ACHN (cell line): ENCODE measurements at regions not wholly inside any gene's neighbourhood (a gene's known extent, or its start where the extent isn't known, plus 50 kb on each side); places are given as distances from the start of the nearest gene placed in this dataset.

Source experiments
- DNase-seq: peaks from one replicate; pipeline ENCODE4 v3.0.0-alpha.2; 2015
- in situ Hi-C: cut with HindIII; loops from 2 replicates; pipeline ENCODE4 v1.10.0; 2017; ENCODE audit warnings: low sequenced_read_pairs, low pct_ligation_motif_present, low pct_unique_long_range_greater_than_20kb

DNA sequence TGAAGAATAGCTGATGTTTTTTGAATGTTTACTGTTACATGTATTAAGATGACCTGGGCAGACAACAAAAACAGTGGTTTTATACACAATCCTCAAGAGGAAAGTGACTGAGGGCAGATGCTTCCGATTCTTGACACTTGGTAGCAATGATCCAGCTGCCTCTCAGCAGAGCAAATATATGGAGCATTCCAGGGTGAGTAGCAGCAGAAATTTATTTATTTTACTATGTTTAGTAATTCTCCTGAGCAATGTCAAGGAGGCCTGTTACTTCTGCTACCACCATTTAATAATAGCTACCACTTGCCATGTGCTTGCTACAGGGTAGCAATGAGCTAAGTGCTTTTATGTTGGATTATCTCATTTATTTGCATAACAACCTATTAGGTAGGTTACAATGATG lies 69.1 kb upstream of the NR3C1 start:
- no peak for DNase-seq
- in situ Hi-C loops: no loop called here

DNA sequence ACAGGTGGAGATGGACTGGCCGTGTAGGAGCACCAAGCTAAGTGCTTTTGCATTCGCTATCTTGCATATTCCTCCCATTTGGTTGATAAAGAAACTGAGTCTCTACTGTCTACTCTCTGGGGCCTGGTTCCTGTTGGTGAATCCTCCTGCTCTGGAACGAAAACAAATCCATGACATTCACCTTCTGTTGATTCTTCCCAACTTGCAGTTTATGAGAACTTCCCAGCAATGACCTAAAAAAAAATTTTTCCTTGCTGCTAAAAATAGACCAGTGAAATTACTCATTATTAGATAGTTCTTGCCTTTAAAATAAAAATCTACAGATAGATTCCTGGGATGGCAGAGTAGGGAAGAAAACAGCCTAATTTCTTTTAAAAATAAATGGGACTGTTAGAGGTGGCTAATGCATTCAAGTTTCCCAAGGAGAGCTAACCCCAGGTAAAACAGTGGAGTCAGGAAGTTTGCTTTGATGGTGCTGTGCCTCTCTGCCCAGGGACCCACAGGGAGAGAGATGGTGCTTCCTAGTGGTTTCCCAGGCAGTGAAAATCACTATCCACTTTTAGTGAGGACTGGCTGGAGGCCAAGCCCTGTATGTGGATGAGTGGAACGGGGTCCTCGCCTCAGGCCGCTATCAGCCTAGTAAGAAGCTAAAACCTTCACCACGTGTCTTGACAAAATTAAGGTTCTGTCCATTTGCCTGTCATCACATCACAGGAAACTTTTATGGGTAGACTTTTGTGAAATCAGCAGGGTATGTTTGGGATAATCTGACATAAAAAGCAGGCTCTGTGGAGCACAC lies 68.4 kb upstream of the NR3C1 start:
- in situ Hi-C loops: no loop called here
- DNase-seq: no peak

DNA sequence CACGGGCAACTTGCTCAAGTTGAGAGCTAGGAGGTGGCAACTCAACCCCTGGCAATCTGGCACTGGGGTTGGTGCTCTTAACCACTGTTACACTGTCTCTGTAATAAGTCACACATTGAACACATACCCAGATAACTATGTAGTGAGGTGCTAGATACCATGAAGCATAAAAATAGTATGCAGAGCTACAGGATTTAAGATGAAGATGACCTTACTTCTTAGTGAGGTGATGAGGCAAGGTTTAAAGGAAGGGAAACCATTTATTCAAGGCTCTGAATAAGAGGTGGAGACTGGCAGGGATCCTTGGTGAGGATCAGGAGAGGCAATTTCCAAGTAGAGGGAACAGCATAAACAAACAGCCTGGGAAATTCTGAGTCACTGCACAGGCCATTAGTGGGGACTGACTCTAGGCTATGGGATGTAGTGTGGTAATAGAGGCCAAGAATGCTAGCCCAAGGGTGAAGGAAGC lies 67.6 kb upstream of the NR3C1 start:
- in situ Hi-C loops: no loop called here
- peak; percentile 96 for DNase-seq

DNA sequence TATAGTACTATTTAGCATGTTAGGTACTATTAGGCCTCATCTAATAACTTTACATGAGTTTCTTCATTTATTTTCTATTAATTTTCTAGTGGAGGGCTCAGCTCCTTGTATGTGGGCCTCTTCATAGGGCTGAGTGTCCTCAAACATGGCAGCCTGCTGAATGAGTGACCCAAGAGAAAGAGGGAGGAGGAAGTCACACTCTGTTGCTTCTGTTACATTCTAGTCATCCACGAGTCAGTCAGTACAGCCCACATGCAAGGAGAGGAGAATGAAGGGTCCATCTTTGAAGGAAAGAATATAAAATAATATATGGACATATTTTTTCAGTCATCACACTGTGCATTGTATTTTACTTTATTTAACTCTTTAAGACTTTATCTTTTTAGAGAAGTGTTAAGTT lies 66.6 kb upstream of the NR3C1 start:
- DNase-seq: peak; percentile 85
- in situ Hi-C loops: no loop called here

DNA sequence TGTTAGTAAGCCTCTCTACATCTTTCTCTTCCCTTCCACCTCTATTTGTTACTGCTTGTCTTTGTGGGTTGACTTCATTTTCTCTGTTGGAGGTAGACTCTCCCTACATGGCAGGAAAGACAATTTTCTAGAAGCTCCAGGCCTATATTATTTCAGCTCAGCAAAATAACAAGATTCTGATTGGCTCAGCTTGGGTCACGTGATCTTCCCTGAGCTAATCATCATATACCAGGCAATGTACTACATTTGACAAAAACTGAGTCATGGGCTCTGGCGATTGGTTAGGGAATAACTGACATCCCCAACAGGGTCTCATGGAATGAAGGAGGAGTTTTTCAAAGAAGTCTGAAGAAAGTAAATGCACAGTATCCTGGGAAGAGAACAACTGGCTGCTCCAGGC lies 65.6 kb upstream of the NR3C1 start:
- in situ Hi-C loops: no loop called here
- no peak for DNase-seq

DNA sequence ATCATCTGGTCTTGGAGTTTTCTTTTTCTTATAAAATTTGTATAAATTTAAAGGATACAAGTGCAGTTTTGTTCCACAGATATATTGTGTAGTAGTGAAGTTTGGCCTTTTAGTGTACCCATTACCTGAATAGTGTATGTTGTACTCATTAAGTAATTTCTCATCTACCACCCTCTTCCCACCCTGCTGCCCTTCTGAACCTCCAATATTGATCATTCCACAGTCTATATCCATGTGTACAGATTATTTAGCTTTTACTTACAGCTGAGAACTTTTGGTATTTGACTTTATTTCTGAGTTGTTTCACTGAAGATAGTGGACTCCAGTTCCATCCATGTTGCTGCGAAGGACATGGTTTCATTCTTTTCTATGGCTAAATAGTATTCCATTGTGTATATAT lies 63.1 kb upstream of the NR3C1 start:
- no peak for DNase-seq
- in situ Hi-C loops: no loop called here

DNA sequence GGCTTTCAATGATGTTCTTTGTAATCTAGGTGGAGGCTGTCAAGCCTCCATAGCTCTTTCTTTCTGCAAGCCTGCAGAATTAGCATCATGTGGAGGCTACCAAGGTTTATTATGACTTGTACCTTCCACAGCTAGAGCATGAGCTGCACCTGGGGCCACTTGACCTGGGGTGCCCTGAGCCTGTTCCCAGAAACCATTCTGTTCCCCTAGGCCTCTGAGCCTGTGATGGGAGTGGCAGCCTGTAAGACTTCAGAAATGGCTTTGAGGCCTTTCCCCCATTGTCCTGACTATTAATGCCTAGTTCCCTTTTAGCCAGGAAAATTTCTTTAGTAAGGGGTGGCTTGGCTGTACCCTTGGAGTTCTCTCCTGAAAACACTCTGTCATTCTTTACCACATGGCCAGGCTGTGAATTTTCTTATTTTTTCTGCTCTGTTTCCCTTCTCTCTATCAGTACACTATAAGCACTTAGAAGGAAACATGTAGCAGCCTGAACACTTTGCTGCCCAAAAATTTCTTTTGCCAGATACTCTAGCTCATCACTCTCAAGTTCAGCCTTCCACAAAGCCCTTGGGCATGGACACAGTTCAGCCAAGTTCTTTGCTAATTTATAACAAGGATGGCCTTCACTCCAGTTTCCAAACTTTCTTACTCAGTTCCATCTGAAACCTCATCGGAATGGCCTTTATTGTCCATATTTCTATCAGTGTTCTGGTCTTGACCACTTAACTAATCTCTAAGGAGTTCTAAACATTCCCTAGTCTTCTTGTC lies 61.4 kb upstream of the NR3C1 start:
- DNase-seq: no peak
- in situ Hi-C loops: no loop called here

DNA sequence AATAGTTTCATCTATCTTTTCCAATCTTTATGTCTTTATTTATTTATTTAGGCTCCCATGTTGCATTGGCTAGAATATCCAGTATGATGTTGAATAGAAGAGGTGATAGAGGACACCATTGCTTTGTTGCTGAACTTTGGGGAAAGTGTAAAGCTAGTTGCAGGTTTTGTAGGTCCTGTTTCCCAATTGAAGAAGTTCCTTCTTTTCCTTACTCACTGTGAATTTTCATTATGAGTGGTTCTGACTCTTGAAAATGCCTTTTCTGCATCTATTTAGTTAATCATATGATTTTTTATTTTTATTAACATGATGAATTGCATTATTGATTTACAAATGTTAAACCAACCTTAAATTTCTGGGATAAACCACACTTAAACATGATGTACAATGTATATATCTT lies 58.9 kb upstream of the NR3C1 start:
- DNase-seq: no peak
- in situ Hi-C loops: no loop called here

DNA sequence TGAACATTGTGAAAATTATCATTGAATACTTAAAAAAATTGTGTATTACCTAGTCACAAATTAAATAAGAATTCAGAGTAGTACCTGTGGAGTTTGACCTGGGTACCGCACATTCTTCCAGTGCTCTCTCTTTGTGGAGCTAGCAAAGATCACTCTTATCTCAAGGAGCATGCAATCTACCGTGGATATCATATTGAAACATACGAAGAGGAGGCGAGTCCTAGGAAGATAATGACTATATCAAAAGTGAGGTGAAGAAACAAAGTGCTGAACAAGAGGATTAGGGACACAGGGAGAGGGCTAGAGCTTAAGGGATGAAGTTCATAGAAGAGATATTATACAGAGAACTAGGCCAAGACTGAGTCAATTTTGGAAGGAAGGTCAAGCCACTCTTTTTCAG lies 55.9 kb upstream of the NR3C1 start:
- DNase-seq: no peak
- in situ Hi-C loops: no loop called here

DNA sequence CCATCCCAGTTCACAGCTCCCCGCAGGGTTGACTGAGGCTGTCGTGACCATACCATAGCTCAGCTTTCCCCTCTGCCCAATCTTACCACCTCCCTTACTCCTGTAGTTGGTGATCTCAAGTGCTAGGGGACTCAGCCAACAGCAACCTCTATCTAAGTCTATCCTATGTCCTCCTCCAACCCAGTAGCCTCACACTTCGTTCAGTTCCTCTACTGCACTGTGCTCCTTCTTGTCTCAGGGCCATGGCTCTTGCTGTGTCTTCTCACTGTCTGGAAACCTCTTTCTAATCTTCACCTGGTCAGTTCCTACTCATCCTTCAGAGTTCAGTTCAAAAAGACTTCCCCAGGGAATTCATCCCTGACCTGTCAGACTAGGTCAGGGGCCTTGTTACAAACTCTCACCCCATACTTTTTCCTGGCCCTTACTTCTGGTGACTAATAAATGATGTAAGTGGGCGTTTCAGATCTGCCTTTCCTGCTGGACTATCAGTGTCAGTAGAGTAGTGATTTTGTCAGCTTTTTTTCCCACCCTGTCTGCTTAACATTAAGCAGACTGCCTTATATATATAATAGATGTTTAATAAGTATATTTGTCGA lies 53.6 kb upstream of the NR3C1 start:
- DNase-seq: peak; percentile 62
- in situ Hi-C loops: no loop called here

DNA sequence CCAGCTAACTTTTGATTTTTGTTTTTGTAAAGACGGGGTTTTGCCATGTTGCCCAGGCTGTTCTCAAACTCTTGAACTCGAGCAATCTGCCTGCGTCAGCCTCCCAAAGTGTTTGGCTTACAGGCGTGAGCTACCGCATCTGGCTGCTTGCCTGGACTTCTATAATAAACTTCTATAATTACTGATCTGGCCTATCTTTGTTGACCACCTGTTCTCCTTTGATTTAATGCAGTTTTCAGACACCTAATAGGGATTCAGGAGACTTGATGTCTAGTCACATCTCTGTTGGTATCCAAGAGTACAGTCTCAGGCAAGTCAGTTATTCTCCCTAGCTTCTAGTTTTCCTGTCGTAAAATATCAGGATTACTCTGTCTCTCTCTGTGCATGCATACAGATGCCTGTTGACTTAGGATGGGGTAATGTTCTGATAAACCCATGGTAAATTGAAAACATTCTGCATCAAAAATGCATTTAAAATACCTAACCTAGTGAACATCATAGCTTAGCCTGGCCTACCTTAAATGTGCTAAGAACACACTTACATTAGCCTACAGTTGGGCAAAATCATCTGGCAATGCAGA lies 51.5 kb upstream of the NR3C1 start:
- in situ Hi-C loops: no loop called here
- no peak for DNase-seq

DNA sequence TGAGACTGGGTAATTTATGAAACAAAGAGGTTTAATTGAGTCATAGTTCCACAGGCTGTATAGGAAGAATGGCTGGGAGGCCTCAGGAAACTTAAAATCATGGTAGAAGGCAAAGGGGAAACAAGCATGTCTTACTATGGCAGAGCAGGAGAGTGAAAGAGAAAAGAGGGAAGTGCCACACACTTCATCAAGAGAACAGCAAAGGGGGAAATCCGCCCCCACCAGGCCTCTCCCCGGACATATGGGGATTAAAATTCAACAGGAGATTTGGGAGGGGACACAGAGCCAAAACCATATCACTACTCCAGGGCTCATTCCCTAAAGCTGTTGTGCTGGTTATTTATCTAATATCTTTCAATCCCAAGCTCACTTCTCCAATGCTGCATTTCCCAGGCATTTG lies 50.2 kb upstream of the NR3C1 start:
- no peak for DNase-seq
- in situ Hi-C loops: no loop called here
